ENCODE measurements at regions not wholly inside any gene's neighbourhood (a gene's known extent, or its start where the extent isn't known, plus 50 kb on each side); places are given as distances from the start of the nearest gene placed in this dataset.

DNA sequence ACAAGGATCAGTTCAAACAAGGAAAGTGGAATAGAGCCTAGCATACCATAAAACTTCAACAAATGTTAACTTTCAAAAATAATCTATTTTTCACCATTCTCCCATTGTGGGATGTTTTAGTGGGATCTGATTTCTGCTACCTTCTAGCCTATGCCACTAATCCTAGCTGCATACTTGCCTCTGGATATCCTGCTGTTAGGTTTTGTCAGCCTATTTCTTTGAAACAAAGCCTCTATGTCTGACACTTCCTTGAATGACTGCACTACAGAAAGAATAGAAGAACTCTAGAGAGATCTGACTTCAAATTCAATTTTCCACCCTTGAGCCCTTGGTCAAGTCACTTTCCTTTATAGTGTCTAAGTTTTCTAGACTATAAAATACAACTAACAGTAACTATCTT, 291.5 kb downstream of the PTH2R start:
- H3K4me3 ChIP-seq: no peak overlapping the region
- no peaks in the 10 kb centered on the region for H3K36me3 ChIP-seq (ENCODE audit: insufficient read depth)
- TF ChIP-seq, protein P1, sequence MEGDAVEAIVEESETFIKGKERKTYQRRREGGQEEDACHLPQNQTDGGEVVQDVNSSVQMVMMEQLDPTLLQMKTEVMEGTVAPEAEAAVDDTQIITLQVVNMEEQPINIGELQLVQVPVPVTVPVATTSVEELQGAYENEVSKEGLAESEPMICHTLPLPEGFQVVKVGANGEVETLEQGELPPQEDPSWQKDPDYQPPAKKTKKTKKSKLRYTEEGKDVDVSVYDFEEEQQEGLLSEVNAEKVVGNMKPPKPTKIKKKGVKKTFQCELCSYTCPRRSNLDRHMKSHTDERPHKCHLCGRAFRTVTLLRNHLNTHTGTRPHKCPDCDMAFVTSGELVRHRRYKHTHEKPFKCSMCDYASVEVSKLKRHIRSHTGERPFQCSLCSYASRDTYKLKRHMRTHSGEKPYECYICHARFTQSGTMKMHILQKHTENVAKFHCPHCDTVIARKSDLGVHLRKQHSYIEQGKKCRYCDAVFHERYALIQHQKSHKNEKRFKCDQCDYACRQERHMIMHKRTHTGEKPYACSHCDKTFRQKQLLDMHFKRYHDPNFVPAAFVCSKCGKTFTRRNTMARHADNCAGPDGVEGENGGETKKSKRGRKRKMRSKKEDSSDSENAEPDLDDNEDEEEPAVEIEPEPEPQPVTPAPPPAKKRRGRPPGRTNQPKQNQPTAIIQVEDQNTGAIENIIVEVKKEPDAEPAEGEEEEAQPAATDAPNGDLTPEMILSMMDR (conservative IDR thresholded peaks at IDR 0.05; ENCODE audit: low read depth in 2 of 2): no peak
- TF ChIP-seq CREB1 (CRISPR knock-in tag; IDR thresholded peaks at IDR 0.05; ENCODE audit: low read depth): no peak
- TF ChIP-seq, protein P2, sequence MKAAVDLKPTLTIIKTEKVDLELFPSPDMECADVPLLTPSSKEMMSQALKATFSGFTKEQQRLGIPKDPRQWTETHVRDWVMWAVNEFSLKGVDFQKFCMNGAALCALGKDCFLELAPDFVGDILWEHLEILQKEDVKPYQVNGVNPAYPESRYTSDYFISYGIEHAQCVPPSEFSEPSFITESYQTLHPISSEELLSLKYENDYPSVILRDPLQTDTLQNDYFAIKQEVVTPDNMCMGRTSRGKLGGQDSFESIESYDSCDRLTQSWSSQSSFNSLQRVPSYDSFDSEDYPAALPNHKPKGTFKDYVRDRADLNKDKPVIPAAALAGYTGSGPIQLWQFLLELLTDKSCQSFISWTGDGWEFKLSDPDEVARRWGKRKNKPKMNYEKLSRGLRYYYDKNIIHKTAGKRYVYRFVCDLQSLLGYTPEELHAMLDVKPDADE (IDR thresholded peaks at IDR 0.05): no peak
- TF ChIP-seq, protein P3, sequence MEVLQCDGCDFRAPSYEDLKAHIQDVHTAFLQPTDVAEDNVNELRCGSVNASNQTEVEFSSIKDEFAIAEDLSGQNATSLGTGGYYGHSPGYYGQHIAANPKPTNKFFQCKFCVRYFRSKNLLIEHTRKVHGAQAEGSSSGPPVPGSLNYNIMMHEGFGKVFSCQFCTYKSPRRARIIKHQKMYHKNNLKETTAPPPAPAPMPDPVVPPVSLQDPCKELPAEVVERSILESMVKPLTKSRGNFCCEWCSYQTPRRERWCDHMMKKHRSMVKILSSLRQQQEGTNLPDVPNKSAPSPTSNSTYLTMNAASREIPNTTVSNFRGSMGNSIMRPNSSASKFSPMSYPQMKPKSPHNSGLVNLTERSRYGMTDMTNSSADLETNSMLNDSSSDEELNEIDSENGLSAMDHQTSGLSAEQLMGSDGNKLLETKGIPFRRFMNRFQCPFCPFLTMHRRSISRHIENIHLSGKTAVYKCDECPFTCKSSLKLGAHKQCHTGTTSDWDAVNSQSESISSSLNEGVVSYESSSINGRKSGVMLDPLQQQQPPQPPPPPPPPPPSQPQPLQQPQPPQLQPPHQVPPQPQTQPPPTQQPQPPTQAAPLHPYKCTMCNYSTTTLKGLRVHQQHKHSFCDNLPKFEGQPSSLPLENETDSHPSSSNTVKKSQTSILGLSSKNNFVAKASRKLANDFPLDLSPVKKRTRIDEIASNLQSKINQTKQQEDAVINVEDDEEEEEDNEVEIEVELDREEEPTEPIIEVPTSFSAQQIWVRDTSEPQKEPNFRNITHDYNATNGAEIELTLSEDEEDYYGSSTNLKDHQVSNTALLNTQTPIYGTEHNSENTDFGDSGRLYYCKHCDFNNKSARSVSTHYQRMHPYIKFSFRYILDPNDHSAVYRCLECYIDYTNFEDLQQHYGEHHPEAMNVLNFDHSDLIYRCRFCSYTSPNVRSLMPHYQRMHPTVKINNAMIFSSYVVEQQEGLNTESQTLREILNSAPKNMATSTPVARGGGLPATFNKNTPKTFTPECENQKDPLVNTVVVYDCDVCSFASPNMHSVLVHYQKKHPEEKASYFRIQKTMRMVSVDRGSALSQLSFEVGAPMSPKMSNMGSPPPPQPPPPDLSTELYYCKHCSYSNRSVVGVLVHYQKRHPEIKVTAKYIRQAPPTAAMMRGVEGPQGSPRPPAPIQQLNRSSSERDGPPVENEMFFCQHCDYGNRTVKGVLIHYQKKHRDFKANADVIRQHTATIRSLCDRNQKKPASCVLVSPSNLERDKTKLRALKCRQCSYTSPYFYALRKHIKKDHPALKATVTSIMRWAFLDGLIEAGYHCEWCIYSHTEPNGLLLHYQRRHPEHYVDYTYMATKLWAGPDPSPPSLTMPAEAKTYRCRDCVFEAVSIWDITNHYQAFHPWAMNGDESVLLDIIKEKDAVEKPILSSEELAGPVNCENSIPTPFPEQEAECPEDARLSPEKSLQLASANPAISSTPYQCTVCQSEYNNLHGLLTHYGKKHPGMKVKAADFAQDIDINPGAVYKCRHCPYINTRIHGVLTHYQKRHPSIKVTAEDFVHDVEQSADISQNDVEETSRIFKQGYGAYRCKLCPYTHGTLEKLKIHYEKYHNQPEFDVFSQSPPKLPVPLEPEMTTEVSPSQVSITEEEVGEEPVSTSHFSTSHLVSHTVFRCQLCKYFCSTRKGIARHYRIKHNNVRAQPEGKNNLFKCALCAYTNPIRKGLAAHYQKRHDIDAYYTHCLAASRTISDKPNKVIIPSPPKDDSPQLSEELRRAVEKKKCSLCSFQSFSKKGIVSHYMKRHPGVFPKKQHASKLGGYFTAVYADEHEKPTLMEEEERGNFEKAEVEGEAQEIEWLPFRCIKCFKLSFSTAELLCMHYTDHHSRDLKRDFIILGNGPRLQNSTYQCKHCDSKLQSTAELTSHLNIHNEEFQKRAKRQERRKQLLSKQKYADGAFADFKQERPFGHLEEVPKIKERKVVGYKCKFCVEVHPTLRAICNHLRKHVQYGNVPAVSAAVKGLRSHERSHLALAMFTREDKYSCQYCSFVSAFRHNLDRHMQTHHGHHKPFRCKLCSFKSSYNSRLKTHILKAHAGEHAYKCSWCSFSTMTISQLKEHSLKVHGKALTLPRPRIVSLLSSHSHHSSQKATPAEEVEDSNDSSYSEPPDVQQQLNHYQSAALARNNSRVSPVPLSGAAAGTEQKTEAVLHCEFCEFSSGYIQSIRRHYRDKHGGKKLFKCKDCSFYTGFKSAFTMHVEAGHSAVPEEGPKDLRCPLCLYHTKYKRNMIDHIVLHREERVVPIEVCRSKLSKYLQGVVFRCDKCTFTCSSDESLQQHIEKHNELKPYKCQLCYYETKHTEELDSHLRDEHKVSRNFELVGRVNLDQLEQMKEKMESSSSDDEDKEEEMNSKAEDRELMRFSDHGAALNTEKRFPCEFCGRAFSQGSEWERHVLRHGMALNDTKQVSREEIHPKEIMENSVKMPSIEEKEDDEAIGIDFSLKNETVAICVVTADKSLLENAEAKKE (CRISPR knock-in tag; IDR thresholded peaks at IDR 0.05): no peak
- TF ChIP-seq EZH2phosphoT487 (IDR thresholded peaks at IDR 0.05; ENCODE audit: unreplicated experiment): no peak
- no peak for TF ChIP-seq POLR2AphosphoS5 (IDR thresholded peaks at IDR 0.05; ENCODE audit: low read depth)
- no peak for TF ChIP-seq STAT1 (IDR thresholded peaks at IDR 0.05; ENCODE audit: unreplicated experiment)
- TF ChIP-seq, protein P4, sequence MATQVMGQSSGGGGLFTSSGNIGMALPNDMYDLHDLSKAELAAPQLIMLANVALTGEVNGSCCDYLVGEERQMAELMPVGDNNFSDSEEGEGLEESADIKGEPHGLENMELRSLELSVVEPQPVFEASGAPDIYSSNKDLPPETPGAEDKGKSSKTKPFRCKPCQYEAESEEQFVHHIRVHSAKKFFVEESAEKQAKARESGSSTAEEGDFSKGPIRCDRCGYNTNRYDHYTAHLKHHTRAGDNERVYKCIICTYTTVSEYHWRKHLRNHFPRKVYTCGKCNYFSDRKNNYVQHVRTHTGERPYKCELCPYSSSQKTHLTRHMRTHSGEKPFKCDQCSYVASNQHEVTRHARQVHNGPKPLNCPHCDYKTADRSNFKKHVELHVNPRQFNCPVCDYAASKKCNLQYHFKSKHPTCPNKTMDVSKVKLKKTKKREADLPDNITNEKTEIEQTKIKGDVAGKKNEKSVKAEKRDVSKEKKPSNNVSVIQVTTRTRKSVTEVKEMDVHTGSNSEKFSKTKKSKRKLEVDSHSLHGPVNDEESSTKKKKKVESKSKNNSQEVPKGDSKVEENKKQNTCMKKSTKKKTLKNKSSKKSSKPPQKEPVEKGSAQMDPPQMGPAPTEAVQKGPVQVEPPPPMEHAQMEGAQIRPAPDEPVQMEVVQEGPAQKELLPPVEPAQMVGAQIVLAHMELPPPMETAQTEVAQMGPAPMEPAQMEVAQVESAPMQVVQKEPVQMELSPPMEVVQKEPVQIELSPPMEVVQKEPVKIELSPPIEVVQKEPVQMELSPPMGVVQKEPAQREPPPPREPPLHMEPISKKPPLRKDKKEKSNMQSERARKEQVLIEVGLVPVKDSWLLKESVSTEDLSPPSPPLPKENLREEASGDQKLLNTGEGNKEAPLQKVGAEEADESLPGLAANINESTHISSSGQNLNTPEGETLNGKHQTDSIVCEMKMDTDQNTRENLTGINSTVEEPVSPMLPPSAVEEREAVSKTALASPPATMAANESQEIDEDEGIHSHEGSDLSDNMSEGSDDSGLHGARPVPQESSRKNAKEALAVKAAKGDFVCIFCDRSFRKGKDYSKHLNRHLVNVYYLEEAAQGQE (IDR thresholded peaks at IDR 0.05; ENCODE audit: unreplicated experiment): no peak
- no peak for TF ChIP-seq ZNF331 (CRISPR knock-in tag; IDR thresholded peaks at IDR 0.05; ENCODE audit: low read depth)
- TF ChIP-seq NANOG (IDR thresholded peaks at IDR 0.05; ENCODE audit: borderline replicate concordance): no peak
- TF ChIP-seq JUNB (IDR thresholded peaks at IDR 0.05; ENCODE audit: unreplicated experiment): no peak
- TF ChIP-seq EZH2 (IDR thresholded peaks at IDR 0.05; ENCODE audit: low read depth, unreplicated experiment): no peak
- TF ChIP-seq ZNF114 (CRISPR knock-in tag; IDR thresholded peaks at IDR 0.05): no peak
- no peaks in the 10 kb centered on the region for H3K27me3 ChIP-seq (ENCODE audit: insufficient read depth)
- H4K20me1 ChIP-seq (replicated peaks; ENCODE audit: insufficient read depth): no peaks in the 10 kb centered on the region
- H3K4me3 Mint-ChIP-seq: no peak overlapping the region
- 0 out of 2 replicates have a peak, but pooled peaks cover 6% of the 10 kb centered on the region for H3K4me1 ChIP-seq (ENCODE audit: insufficient read depth)
- no peaks in the 10 kb centered on the region for H3K9me3 Mint-ChIP-seq
- no peak overlapping the region for H2AFZ ChIP-seq
- no peaks in the 10 kb centered on the region for H3K27me3 Mint-ChIP-seq (ENCODE audit: insufficient read depth, low read depth, poor library complexity)
- H3K27ac Mint-ChIP-seq: no peak overlapping the region
- peak; percentile 95 for ATAC-seq
- no peaks in the 10 kb centered on the region for H3K79me2 ChIP-seq (replicated peaks; ENCODE audit: insufficient read depth)
- no peaks in the 10 kb centered on the region for H3K36me3 Mint-ChIP-seq (ENCODE audit: low read depth)
- no peaks in the 10 kb centered on the region for H3F3A ChIP-seq (replicated peaks; ENCODE audit: low read depth)
- H3K4me2 ChIP-seq: no peak overlapping the region
- H3K9me2 ChIP-seq (ENCODE audit: insufficient read depth): no peaks in the 10 kb centered on the region
- H3K27ac ChIP-seq (ENCODE audit: low read depth): no peak overlapping the region
- DNase-seq (ENCODE audit: low spot score): peak; percentile 58
- peaks cover 14% of the 10 kb centered on the region; the same call in 2 of the 3 replicates for H3K4me1 Mint-ChIP-seq
